NCI-H2227 (cell line): ENCODE measurements at regions not wholly inside any gene's neighbourhood (a gene's known extent, or its start where the extent isn't known, plus 50 kb on each side); places are given as distances from the start of the nearest gene placed in this dataset.
A peak's percentile ranks its signal among the peaks of the same experiment; 100 is the strongest.
"Not testable (repeated sequence)": the region's sequence is repeated elsewhere in the genome, so short reads cannot be mapped to it uniquely, and the experiment has no call there.

Experiments used
- DNase-seq: peaks from one replicate; lab custom pipeline; 2025; ENCODE audit not compliant: unreplicated experiment; lab: John Stamatoyannopoulos, UW

DNA sequence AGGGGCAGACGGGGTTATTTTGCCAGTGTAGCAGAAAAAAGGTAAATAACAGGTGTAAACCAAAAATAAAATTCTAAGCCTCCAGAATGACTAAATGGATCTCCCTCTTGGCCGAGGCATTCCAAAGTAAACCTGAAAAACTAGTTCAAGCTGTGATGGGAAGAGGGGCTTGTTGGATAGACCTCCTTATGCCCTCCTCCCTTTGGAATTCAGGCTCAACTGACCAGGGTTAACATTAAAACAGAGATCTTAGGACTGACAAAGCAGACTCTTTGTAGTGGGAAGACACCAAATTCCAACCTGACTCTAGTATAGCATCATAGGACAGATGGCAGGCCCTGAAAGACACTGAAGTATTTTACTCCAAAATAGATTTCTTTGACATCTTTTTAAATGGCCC lies 113.8 kb upstream of the ITGB1 start:
- DNase-seq, result no peak

- DNase-seq, result no peak
Observed at GRCh38 chr10:33070101-33070500, 112.1 kb upstream of the ITGB1 start.

GRCh38 chr10:33067917-33068316 lies 109.9 kb upstream of the ITGB1 start:
- DNase-seq, result no peak

DNA sequence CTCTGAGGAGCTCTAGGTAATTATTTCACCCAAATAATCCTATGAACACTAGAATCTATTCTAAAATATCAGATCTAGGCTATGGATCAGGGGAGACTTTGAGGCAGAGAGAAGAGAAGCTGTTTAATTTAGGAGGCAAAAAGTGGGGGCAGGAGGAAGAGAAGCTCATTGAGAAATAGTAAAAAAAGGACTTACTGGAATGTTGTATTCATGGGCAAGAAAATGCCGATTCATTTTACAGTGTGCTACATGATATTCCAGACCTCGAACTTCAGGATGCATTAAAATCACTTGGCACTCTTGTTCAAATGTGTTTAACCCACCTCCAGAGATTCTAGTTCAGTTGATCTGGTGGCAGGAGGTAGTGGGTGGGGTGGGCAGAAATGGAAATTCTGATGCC lies 109.5 kb upstream of the ITGB1 start:
- no peak for DNase-seq

DNA sequence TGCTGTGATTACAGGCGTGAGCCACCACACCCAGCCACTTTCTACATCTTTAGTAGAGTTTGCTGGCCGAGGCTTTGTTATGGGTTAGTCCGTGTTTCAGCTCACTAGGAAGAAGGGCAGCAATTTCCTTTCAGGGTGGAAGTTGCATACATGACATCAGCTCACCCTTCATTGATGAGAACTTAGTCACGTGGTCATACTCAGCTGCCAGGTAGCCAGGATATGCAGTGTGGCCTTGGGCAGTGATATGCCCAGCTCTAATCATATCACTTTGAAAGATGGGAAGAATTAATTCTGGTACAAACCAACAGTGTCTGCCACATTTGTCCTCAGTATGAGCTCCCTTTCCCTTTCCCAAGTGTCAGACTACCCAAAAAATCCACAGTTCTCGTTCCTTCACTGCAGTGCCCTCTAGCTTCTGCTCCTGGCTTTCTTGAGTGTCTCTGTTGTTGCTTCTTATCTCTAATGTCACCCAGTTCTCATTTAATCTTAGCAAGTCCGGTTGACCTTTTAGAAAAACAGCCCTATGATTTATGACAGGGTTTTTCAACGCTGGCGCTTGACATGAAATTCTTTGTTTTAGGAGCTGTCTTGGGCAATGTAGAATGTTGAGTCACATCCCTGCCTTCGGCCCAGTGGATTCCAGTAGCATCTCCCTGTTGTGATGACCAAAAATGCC lies 108.7 kb upstream of the ITGB1 start:
- no peak for DNase-seq

- no peak for DNase-seq
Observed at GRCh38 chr10:33065111-33065510, 107.1 kb upstream of the ITGB1 start.

DNA sequence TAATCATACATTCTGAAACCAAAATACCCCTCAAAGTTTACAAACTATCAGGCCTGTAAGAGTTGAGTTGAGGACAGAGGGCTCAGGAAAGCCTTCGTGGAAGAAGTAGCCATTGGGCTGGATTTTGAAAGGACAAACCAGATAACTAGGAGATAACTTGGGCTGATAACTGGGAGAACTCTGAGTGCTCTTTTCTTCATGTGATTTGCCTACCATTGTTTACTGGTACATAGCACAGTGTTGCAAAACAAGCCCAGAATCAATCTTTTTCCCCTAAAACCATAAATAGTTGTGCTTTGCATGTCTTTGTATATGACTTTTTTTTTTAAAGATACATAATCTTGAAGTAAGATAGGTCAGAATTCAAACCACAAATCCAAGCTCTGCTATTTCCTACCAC lies 106.7 kb upstream of the ITGB1 start:
- no peak for DNase-seq

GRCh38 chr10:33057620-33058019 lies 99.6 kb upstream of the ITGB1 start:
- no peak for DNase-seq

- DNase-seq, result no peak
Observed at GRCh38 chr10:33056828-33057596, 99.0 kb upstream of the ITGB1 start.

DNA sequence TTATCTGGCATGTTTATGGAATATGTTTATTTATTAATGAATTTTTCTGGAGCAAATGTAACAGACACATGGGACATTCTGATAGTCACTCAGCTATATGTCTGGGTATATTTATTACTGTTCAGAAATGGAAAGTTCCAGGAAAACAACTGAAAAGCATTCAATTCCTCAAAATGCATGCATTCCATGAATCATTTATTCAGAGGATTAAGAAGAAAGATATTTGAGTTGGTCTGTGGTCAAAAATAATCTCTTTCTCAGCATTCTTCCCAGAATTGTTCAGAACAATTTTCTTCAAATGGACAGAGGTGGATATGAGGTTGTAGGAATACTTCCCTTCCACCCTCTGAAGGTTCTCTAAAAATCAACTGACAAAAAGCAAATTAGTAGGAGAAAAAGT lies 97.6 kb upstream of the ITGB1 start:
- DNase-seq, result no peak

- DNase-seq, result no peak
Observed at GRCh38 chr10:33052915-33053810, 95.1 kb upstream of the ITGB1 start.

DNA sequence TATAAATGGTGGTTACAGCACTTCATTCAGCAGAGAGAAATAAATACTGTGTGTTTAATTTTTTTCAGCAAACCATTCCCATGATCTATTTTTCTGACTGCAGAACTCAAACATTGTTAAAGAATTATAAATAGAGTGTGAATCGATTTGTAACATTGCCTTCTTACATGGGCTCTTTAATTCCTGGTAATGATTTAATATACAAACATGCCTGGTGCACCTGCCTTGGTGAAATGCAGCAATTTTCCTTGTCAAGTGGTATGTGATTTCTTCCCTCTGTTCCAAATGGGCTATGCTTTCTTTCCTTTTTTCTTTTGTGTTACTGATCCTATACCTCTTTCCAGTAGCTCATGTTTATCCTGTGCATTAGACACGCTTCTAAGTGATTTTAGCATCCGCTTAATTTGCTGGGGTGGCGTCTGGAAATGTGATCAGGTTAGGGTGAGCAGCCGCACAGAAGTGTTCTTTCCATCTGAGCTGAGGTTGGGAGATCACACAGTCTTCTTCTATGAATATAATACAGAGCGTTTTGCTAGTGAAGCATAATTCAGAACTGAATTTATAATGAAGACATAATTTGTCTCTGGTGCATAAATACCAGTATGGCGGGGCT lies 94.3 kb upstream of the ITGB1 start:
- no peak for DNase-seq

DNA sequence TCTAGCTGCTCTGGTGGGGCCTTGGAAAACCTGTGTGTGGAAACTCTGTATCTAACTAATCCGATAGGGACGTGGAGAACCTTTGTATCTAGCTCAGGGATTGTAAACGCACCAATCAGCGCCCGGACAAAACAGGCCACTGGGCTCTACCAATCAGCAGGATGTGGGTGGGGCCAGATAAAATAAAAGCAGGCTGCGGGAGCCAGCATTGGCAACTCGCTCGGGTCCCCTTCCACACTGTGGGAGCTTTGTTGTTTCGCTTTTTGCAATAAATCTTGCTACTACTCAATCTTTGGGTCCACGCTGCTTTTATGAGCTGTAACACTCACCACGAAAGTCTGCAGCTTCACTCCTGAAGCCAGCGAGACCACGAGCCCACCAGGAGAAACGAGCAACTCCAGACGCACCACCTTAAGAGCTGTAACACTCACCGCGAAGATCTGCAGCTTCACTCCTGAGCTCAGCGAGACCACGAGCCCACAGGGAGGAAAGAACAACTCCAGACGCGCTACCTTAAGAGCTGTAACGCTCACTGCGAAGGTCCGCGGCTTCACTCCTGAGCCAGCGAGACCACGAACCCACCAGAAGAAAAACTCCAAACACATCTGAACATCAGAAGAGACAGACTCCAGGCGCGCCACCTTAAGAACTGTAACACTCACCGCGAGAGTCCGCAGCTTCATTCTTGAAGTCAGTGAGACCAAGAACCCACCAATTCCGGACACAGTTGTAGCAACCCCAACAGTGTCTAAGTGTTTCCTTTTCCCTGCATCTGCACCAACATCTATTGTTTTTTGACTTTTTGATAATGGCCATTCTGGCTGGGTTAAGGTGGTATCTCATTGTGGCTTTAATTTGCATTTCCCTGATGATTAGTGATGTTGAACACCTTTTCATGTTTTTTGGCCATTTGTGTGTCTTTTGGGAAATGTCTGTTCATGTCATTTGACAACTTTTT lies 92.2 kb upstream of the ITGB1 start:
- not testable (repeated sequence) for DNase-seq

GRCh38 chr10:33048223-33048622 lies 90.2 kb upstream of the ITGB1 start:
- DNase-seq, result no peak

- DNase-seq, result no peak
Observed at GRCh38 chr10:33047655-33048054, 89.6 kb upstream of the ITGB1 start.

GRCh38 chr10:33046792-33047191 lies 88.8 kb upstream of the ITGB1 start:
- DNase-seq, result no peak

- no peak for DNase-seq
Observed at GRCh38 chr10:33045421-33045820, 87.4 kb upstream of the ITGB1 start.

DNA sequence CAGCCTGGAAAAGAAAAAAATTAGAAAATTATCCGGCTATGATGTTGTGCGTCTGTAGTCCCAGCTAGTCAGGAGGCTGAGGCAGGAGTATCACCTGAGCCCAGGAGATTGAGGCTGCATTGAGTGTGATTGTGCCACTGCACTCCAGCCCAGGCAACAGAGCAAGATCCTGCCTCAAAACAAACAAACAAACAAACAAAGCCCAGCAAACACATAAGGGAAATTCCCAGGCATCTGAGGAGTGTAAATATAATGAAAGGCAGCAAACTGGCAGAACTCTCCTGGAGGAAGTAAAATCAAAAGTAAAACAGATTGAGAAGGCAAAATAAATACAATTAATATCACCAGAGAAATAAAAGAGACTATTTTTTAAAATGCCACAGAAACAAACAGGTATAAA lies 84.5 kb upstream of the ITGB1 start:
- DNase-seq, result no peak

DNA sequence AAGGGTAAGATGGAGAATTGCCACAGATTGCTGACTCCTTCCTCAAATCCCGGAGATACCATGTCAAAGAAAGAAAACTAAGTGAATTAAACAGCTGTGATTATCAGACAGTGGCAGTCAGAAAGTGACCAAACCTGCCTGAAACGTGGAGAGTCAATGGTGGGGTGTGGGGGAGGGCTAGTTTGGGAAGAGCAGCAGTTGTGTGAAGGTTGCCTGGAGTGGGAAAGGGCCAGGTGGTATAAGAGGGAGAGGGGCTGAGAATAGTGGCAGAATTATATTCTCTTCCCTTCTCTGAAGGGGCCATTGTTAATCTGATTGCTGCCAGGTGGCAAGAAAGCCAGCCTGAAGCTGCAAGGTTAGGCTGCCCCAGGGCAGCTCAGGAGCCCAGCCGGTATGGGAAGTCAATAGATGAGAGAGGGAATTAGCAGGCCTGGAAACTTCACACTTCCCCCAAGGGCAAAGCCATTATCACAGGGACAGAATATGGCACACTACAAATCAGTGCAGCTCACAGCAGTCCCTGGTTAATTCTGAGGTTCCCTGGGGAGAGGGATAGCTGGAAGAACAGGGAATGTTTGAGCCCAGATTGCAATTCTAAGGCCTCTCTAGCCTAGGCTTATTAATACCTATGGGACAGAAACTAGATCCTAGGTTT lies 83.9 kb upstream of the ITGB1 start:
- peak; percentile 5 for DNase-seq

GRCh38 chr10:33040436-33040835 lies 82.4 kb upstream of the ITGB1 start:
- DNase-seq, result no peak
